ENCODE measurements at regions not wholly inside any gene's neighbourhood (a gene's known extent, or its start where the extent isn't known, plus 50 kb on each side); places are given as distances from the start of the nearest gene placed in this dataset.

- Histone ChIP-seq H3K27ac (no peak overlapping the region), H3K4me1 (no peaks in the 10 kb centered on the region), H3K27me3 (no peaks in the 10 kb centered on the region), H3K9me3 (no peaks in the 10 kb centered on the region), H3K36me3 (no peaks in the 10 kb centered on the region), H3K4me3 (no peak overlapping the region)
- 54 to 65% methylated on average over 3 of the region's 3 CpGs for WGBS, 2 donors
- DNase-seq, result no peak
- ATAC-seq, result no peak
- no peak for TF ChIP-seq CTCF (IDR thresholded peaks at IDR 0.05)
- intact Hi-C loops (cut with DNase I), result no loop called here
Observed at GRCh38 chr15:81516461-81516860, 142.4 kb upstream of the TMC3 start.

- no peak for DNase-seq
- Histone ChIP-seq H3K4me3 (no peak overlapping the region), H3K9me3 (no peaks in the 10 kb centered on the region), H3K27ac (no peak overlapping the region), H3K36me3 (no peaks in the 10 kb centered on the region), H3K4me1 (no peaks in the 10 kb centered on the region), H3K27me3 (no peaks in the 10 kb centered on the region)
- ATAC-seq, result no peak
- no peak for TF ChIP-seq CTCF (IDR thresholded peaks at IDR 0.05)
- intact Hi-C loops (cut with DNase I), result no loop called here
Observed at GRCh38 chr15:81516012-81516411, 142.0 kb upstream of the TMC3 start.

- WGBS, 2 donors, result 50 to 65% methylated on average over 1 of the region's 1 CpG
- Histone ChIP-seq H3K9me3 (no peaks in the 10 kb centered on the region), H3K4me1 (no peaks in the 10 kb centered on the region), H3K27me3 (no peaks in the 10 kb centered on the region), H3K27ac (no peak overlapping the region), H3K36me3 (no peaks in the 10 kb centered on the region), H3K4me3 (no peak overlapping the region)
- ATAC-seq, result no peak
- no peak for DNase-seq
- intact Hi-C loops (cut with DNase I), result no loop called here
- TF ChIP-seq CTCF (IDR thresholded peaks at IDR 0.05), result no peak
Observed at GRCh38 chr15:81514725-81515124, 140.7 kb upstream of the TMC3 start.

GRCh38 chr15:81511138-81511537 is 137.1 kb upstream of the TMC3 start:
- DNase-seq (no peak), ATAC-seq (no peak)
- no peaks in the 10 kb centered on the region for H3K27me3 ChIP-seq
- no peaks in the 10 kb centered on the region for H3K4me1 ChIP-seq
- intact Hi-C loops (cut with DNase I), result no loop called here
- H3K36me3 ChIP-seq, result no peaks in the 10 kb centered on the region
- no peaks in the 10 kb centered on the region for H3K9me3 ChIP-seq
- H3K27ac ChIP-seq, result no peak overlapping the region
- no peak for TF ChIP-seq CTCF (IDR thresholded peaks at IDR 0.05)
- WGBS, 2 donors, result 57% methylated on average over 3 of the region's 3 CpGs
- H3K4me3 ChIP-seq, result no peak overlapping the region

GRCh38 chr15:81507831-81508230 is 133.8 kb upstream of the TMC3 start:
- intact Hi-C loops (cut with DNase I), result no loop called here
- H3K36me3 ChIP-seq, result no peaks in the 10 kb centered on the region
- H3K4me1 ChIP-seq, result no peaks in the 10 kb centered on the region
- no peak overlapping the region for H3K4me3 ChIP-seq
- DNase-seq, result no peak
- 85% methylated on average over 3 of the region's 3 CpGs for WGBS, 2 donors
- H3K9me3 ChIP-seq, result no peaks in the 10 kb centered on the region
- ATAC-seq, result no peak
- H3K27ac ChIP-seq, result no peak overlapping the region
- TF ChIP-seq CTCF (IDR thresholded peaks at IDR 0.05), result no peak
- H3K27me3 ChIP-seq, result no peaks in the 10 kb centered on the region
